ENCODE measurements at regions not wholly inside any gene's neighbourhood (a gene's known extent, or its start where the extent isn't known, plus 50 kb on each side); places are given as distances from the start of the nearest gene placed in this dataset.

- H3K27ac ChIP-seq (ENCODE audit: low read depth, low read length) = no peak overlapping the region
- H3K4me1 Mint-ChIP-seq (ENCODE audit: low read depth, unreplicated experiment) = no peaks in the 10 kb centered on the region
- no peaks in the 10 kb centered on the region for H4K20me1 ChIP-seq (ENCODE audit: insufficient read depth, low read length)
- H2AFZ ChIP-seq (ENCODE audit: low read depth, low read length) = no peak overlapping the region
- H3K4me3 ChIP-seq (ENCODE audit: insufficient read depth, low read depth, low read length) = no peak overlapping the region
- H3K4me1 ChIP-seq (ENCODE audit: insufficient read depth, low read length) = no peaks in the 10 kb centered on the region
- H3K9me3 ChIP-seq (ENCODE audit: insufficient read depth, low read depth, low read length) = no peaks in the 10 kb centered on the region
- no peaks in the 10 kb centered on the region for H3K36me3 ChIP-seq (ENCODE audit: insufficient read depth, low read length)
- no peak overlapping the region for H3K27ac Mint-ChIP-seq (ENCODE audit: unreplicated experiment)
- no peaks in the 10 kb centered on the region for H3K36me3 Mint-ChIP-seq (ENCODE audit: low read depth, unreplicated experiment)
- DNase-seq (ENCODE audit: low read depth) (no peak), FAIRE-seq (no peak)
- no peak overlapping the region for H3K4me3 Mint-ChIP-seq (ENCODE audit: unreplicated experiment)
- no peaks in the 10 kb centered on the region for H3K27me3 ChIP-seq (ENCODE audit: insufficient read depth, low read length)
- H3K9ac ChIP-seq (ENCODE audit: low read length) = no peak overlapping the region
- peaks cover 2% of the 10 kb centered on the region for H3K9me3 Mint-ChIP-seq (ENCODE audit: unreplicated experiment)
- H3K27me3 Mint-ChIP-seq (ENCODE audit: low read depth, unreplicated experiment) = peaks cover 28% of the 10 kb centered on the region
- no peak overlapping the region for H3K4me2 ChIP-seq (ENCODE audit: low read length)
- TF ChIP-seq CTCF (IDR thresholded peaks at IDR 0.05; ENCODE audit: insufficient read depth, low read depth, low read length) (no peak), EZH2 (IDR thresholded peaks at IDR 0.05; ENCODE audit: insufficient read depth, low read length) (no peak)
- no peaks in the 10 kb centered on the region for H3K79me2 ChIP-seq (ENCODE audit: insufficient read depth, low read length)
Measured at GRCh38 chr20:24157213-24157612, 168.6 kb upstream of the GGTLC1 start.

GRCh38 chr20:24153101-24154040 is 164.8 kb upstream of the GGTLC1 start:
- FAIRE-seq = no peak
- peaks cover 43% of the 10 kb centered on the region for H3K27me3 Mint-ChIP-seq (ENCODE audit: low read depth, unreplicated experiment)

More at GRCh38 chr20:24153101-24154040, 164.8 kb upstream of the GGTLC1 start:
- Mint-ChIP-seq H3K36me3 (ENCODE audit: low read depth, unreplicated experiment) (no peaks in the 10 kb centered on the region), H3K4me1 (ENCODE audit: low read depth, unreplicated experiment) (peaks cover 10% of the 10 kb centered on the region), H3K9me3 (ENCODE audit: unreplicated experiment) (peaks cover 7% of the 10 kb centered on the region), H3K4me3 (ENCODE audit: unreplicated experiment) (no peak overlapping the region), H3K27ac (ENCODE audit: unreplicated experiment) (no peak overlapping the region)
- Histone ChIP-seq H3K27ac (ENCODE audit: low read depth, low read length) (no peak overlapping the region), H3K79me2 (ENCODE audit: insufficient read depth, low read length) (no peaks in the 10 kb centered on the region), H3K4me1 (ENCODE audit: insufficient read depth, low read length) (no peaks in the 10 kb centered on the region), H3K4me2 (ENCODE audit: low read length) (no peak overlapping the region), H4K20me1 (ENCODE audit: insufficient read depth, low read length) (no peaks in the 10 kb centered on the region), H2AFZ (ENCODE audit: low read depth, low read length) (no peak overlapping the region), H3K9ac (ENCODE audit: low read length) (no peak overlapping the region), H3K9me3 (ENCODE audit: insufficient read depth, low read depth, low read length) (no peaks in the 10 kb centered on the region), H3K27me3 (ENCODE audit: insufficient read depth, low read length) (no peaks in the 10 kb centered on the region), H3K36me3 (ENCODE audit: insufficient read depth, low read length) (no peaks in the 10 kb centered on the region), H3K4me3 (ENCODE audit: insufficient read depth, low read depth, low read length) (no peak overlapping the region)
- TF ChIP-seq CTCF (IDR thresholded peaks at IDR 0.05; ENCODE audit: insufficient read depth, low read depth, low read length) (no peak), EZH2 (IDR thresholded peaks at IDR 0.05; ENCODE audit: insufficient read depth, low read length) (no peak)
- DNase-seq (ENCODE audit: low read depth) = no peak
